Trophoblast cell (in vitro differentiated cells and primary cell): ENCODE measurements at regions not wholly inside any gene's neighbourhood (a gene's known extent, or its start where the extent isn't known, plus 50 kb on each side); places are given as distances from the start of the nearest gene placed in this dataset.
"Not testable (repeated sequence)": the region's sequence is repeated elsewhere in the genome, so short reads cannot be mapped to it uniquely, and the experiment has no call there.

ENCODE experiments used
- DNase-seq, 2 donors: peaks; one replicate each; pipeline ENCODE4 v3.0.0-alpha.2; 2016
- H2AFZ ChIP-seq: 2 replicates; pipeline ENCODE4 v1.6.1; 2013; ENCODE audit warnings: low read length, moderate library complexity, mild to moderate bottlenecking; ENCODE audit not compliant: insufficient read depth, poor library complexity
- H2AK5ac ChIP-seq: 2 replicates; pipeline ENCODE4 v1.6.1; 2013; ENCODE audit warnings: mild to moderate bottlenecking, low read length
- H2BK120ac ChIP-seq: 2 replicates; pipeline ENCODE4 v1.6.1; 2013; ENCODE audit warnings: low read length, mild to moderate bottlenecking, moderate library complexity; ENCODE audit not compliant: insufficient read depth, poor library complexity
- H2BK12ac ChIP-seq: 2 replicates; pipeline ENCODE4 v1.6.1; 2013; ENCODE audit warnings: mild to moderate bottlenecking, low read length, moderate library complexity
- H2BK5ac ChIP-seq: 2 replicates; pipeline ENCODE4 v1.6.1; 2013; ENCODE audit warnings: low read length, low read depth, moderate library complexity, mild to moderate bottlenecking; ENCODE audit not compliant: poor library complexity
- H3K14ac ChIP-seq: 2 replicates; pipeline ENCODE4 v1.6.1; 2013; ENCODE audit warnings: mild to moderate bottlenecking, low read length
- H3K18ac ChIP-seq: 2 replicates; pipeline ENCODE4 v1.6.1; 2013; ENCODE audit warnings: mild to moderate bottlenecking, low read length
- H3K23ac ChIP-seq: 2 replicates; pipeline ENCODE4 v1.6.1; 2013; ENCODE audit warnings: low read length
- H3K27ac ChIP-seq: 2 replicates; pipeline ENCODE4 v1.5.1; 2013; ENCODE audit warnings: low read depth, mild to moderate bottlenecking, inconsistent platforms, low read length, moderate library complexity
- H3K27me3 ChIP-seq: 2 replicates; pipeline ENCODE4 v1.6.1; 2013; ENCODE audit warnings: inconsistent platforms, mild to moderate bottlenecking, low read length, moderate library complexity; ENCODE audit not compliant: insufficient read depth
- H3K36me3 ChIP-seq, 2 experiments: 1 replicate in 1 of 2; 2 replicates in 1 of 2; pipeline ENCODE4 v1.6.1; 2013; ENCODE audit warnings: low read length in 2 of 2, mild to moderate bottlenecking in 2 of 2, moderate library complexity in 1 of 2; ENCODE audit not compliant: insufficient read depth in 2 of 2, control insufficient read depth in 1 of 2
- H3K4ac ChIP-seq: 2 replicates; pipeline ENCODE4 v1.6.1; 2013; ENCODE audit warnings: low read depth, mild to moderate bottlenecking, low read length, moderate library complexity
- H3K4me1 ChIP-seq, 2 experiments: 1 replicate in 1 of 2; 2 replicates in 1 of 2; pipeline ENCODE4 v1.6.1; 2013; ENCODE audit warnings: low read length in 2 of 2, mild to moderate bottlenecking in 2 of 2, moderate library complexity in 1 of 2; ENCODE audit not compliant: insufficient read depth in 2 of 2, control insufficient read depth in 1 of 2
- H3K4me2 ChIP-seq: 2 replicates; pipeline ENCODE4 v1.6.1; 2013; ENCODE audit warnings: inconsistent platforms, mild to moderate bottlenecking, low read length, moderate library complexity
- H3K4me3 ChIP-seq: 2 replicates; pipeline ENCODE4 v1.5.1; 2013; ENCODE audit warnings: mild to moderate bottlenecking, low read depth, low read length, inconsistent platforms
- H3K79me1 ChIP-seq: one replicate; pipeline ENCODE4 v1.6.1; 2013; ENCODE audit warnings: low read length
- H3K79me2 ChIP-seq: 2 replicates; pipeline ENCODE4 v1.6.1; 2013; ENCODE audit warnings: low read length, mild to moderate bottlenecking; ENCODE audit not compliant: control insufficient read depth, insufficient read depth, poor library complexity
- H3K9ac ChIP-seq: 2 replicates; pipeline ENCODE4 v1.6.1; 2013; ENCODE audit warnings: mild to moderate bottlenecking, low read length
- H3K9me3 ChIP-seq: 2 replicates; pipeline ENCODE4 v1.6.1; 2013; ENCODE audit warnings: low read depth, mild to moderate bottlenecking, control low read depth, inconsistent platforms, low read length; ENCODE audit not compliant: insufficient read depth
- H4K12ac ChIP-seq: 2 replicates; pipeline ENCODE4 v1.6.1; 2013; ENCODE audit warnings: low read depth, mild to moderate bottlenecking, low read length, moderate library complexity
- H4K8ac ChIP-seq: 2 replicates; pipeline ENCODE4 v1.6.1; 2013; ENCODE audit warnings: low read depth, mild to moderate bottlenecking, low read length, moderate library complexity
- H4K91ac ChIP-seq: one replicate; pipeline ENCODE4 v1.6.1; 2013; ENCODE audit warnings: low read depth, mild to moderate bottlenecking, low read length, moderate library complexity
- WGBS: extraction: QIAGEN DNeasy Blood & Tissue Kit; methylation state at CpG from one replicate; pipeline ENCODE4 v1.1.7; 2013; ENCODE audit warnings: missing lambda C conversion rate; ENCODE audit not compliant: insufficient read length, insufficient coverage; ENCODE audit errors: extremely low coverage; 5-methylcytosine and 5-hydroxymethylcytosine counted together

DNA sequence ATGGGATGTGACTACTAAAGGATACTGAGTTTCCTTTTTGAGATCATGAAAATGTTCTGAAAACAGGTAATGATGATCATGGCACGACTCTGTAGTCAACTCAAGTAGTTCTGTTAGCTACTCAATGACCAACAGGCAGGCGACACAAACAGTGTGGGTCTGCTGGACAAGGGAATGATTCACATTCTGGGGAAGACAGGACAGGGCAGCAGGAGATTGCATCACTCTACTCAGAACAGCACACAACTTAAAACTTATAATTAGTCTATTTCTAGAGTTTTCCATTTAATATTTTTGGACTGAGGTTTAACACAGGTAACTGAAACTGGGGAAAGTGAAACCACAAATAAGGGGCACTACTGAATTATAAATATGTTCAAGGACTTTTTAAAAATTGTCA is 365.2 kb downstream of the PRDM5 start:
- Histone ChIP-seq H3K36me3 (no peaks in the 10 kb centered on the region), H3K14ac (no peak overlapping the region), H2BK12ac (no peak overlapping the region), H4K8ac (no peak overlapping the region), H2AK5ac (no peak overlapping the region), H3K18ac (no peak overlapping the region), H3K9me3 (no peaks in the 10 kb centered on the region), H3K4me2 (no peak overlapping the region), H4K12ac (no peak overlapping the region), H3K4me3 (no peak overlapping the region), H2BK120ac (no peak overlapping the region), H3K9ac (no peak overlapping the region), H2BK5ac (no peak overlapping the region), H3K23ac (no peak overlapping the region), H3K4ac (no peak overlapping the region), H3K27me3 (no peaks in the 10 kb centered on the region), H2AFZ (no peak overlapping the region), H3K27ac (no peak overlapping the region), H3K4me1 (no peaks in the 10 kb centered on the region), H3K79me2 (no peaks in the 10 kb centered on the region), H3K79me1 (no peaks in the 10 kb centered on the region), H4K91ac (no peak overlapping the region)
- WGBS: no CpG with 5 or more reads among the region's 2 CpGs
- DNase-seq: no peak

DNA sequence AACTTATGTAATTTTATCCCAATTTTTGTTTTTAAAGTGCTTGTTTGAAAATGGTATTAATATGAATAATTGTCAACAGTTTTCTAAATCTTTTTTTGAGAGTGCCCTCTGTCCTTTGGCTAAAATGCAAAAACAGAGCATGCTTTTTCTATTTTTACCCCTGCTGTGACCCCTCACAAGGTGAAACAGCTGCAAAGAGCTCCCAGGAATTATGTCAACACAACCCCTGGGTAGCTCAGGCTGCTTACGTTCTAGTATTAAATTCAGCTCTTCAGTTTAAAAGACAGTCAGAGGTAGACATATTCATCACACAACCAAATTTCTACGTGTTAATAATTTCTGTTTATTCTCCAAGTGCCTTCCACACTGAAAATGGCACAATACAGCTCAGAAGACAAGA is 367.5 kb downstream of the PRDM5 start:
- no peak overlapping the region for H4K8ac ChIP-seq
- no peaks in the 10 kb centered on the region for H3K4me1 ChIP-seq
- H3K27ac ChIP-seq: no peak overlapping the region
- DNase-seq: no peak
- H3K27me3 ChIP-seq: no peaks in the 10 kb centered on the region
- no peaks in the 10 kb centered on the region for H3K79me1 ChIP-seq
- H3K18ac ChIP-seq: no peak overlapping the region
- no peak overlapping the region for H2BK120ac ChIP-seq
- H3K36me3 ChIP-seq: no peaks in the 10 kb centered on the region
- no peak overlapping the region for H3K23ac ChIP-seq
- no CpG with 5 or more reads among the region's 2 CpGs for WGBS
- no peak overlapping the region for H3K14ac ChIP-seq
- no peak overlapping the region for H2AK5ac ChIP-seq
- H3K9me3 ChIP-seq: no peaks in the 10 kb centered on the region
- H4K12ac ChIP-seq: no peak overlapping the region
- no peak overlapping the region for H4K91ac ChIP-seq
- no peaks in the 10 kb centered on the region for H3K79me2 ChIP-seq
- no peak overlapping the region for H3K4ac ChIP-seq
- H3K4me2 ChIP-seq: no peak overlapping the region
- H2BK12ac ChIP-seq: no peak overlapping the region
- no peak overlapping the region for H3K4me3 ChIP-seq
- H2BK5ac ChIP-seq: no peak overlapping the region
- H2AFZ ChIP-seq: no peak overlapping the region
- no peak overlapping the region for H3K9ac ChIP-seq

DNA sequence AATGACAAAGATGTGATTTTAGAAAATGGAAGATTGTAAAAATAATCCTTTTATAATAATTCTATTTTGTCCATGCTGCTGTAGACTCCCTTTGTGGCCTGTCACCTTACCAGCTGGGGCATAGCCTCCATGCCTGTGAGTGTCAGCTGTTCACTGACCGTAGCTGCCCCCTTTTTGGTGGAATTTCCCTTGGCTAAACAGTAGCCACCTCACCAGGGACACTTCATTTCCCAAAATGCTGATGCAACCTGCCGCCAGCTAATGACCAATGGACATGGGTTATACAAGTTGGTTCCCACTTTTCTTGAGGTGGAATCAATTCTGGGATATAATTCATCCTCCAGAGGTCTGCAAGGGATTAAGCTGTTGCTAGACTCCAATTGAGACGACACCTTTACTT is 368.4 kb downstream of the PRDM5 start:
- no CpG with 5 or more reads among the region's 3 CpGs for WGBS
- no peaks in the 10 kb centered on the region for H3K79me2 ChIP-seq

DNA sequence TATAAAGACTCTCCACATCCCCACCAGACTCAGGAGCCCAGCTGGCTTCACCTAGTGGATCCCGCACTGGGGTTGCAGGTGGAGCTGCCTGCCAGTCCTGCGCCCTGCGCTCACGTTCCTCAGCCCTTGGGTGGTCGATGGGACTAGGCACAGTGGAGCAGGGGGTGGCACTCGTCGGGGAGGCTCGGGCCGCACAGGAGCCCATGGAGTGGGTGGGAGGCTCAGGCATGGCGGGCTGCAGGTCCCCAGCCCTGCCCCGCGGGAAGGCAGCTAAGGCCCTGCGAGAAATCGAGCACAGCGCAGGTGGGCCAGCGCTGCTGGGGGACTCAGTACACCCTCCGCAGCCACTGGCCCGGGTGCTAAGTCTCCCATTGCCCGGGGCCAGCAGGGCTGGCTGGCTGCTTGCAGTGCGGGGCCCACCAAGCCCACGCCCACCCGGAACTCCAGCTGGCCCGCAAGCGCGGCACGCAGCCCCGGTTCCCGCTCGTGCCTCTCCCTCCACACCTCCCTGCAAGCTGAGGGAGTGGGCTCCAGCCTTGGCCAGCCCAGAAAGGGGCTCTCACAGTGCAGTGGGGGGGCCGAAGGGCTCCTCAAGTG is 371.8 kb downstream of the PRDM5 start:
- not testable (repeated sequence) for H3K79me1 ChIP-seq, H3K9me3 ChIP-seq, H3K27ac ChIP-seq, H3K27me3 ChIP-seq, H3K36me3 ChIP-seq, H3K4me1 ChIP-seq, H3K4ac ChIP-seq, H3K4me3 ChIP-seq, H3K79me2 ChIP-seq, H3K9ac ChIP-seq, H3K18ac ChIP-seq, H2BK5ac ChIP-seq, DNase-seq, H3K4me2 ChIP-seq, H4K12ac ChIP-seq, H2BK12ac ChIP-seq, H4K91ac ChIP-seq, H2BK120ac ChIP-seq, H3K14ac ChIP-seq, H3K23ac ChIP-seq, H4K8ac ChIP-seq, H2AK5ac ChIP-seq, H2AFZ ChIP-seq
- no CpG with 5 or more reads among the region's 30 CpGs for WGBS

More for the DNA sequence above, 368.4 kb downstream of the PRDM5 start:
- H2AFZ ChIP-seq: no peak overlapping the region
- no peaks in the 10 kb centered on the region for H3K36me3 ChIP-seq
- no peak overlapping the region for H4K8ac ChIP-seq
- no peak overlapping the region for H4K91ac ChIP-seq
- no peaks in the 10 kb centered on the region for H3K27me3 ChIP-seq
- H3K4me3 ChIP-seq: no peak overlapping the region
- H3K9me3 ChIP-seq: no peaks in the 10 kb centered on the region
- no peak overlapping the region for H3K4me2 ChIP-seq
- no peak overlapping the region for H4K12ac ChIP-seq
- no peak overlapping the region for H3K18ac ChIP-seq
- no peak overlapping the region for H3K23ac ChIP-seq
- no peak overlapping the region for H3K4ac ChIP-seq
- no peak overlapping the region for H3K9ac ChIP-seq
- no peaks in the 10 kb centered on the region for H3K4me1 ChIP-seq
- H2BK12ac ChIP-seq: no peak overlapping the region
- H2BK5ac ChIP-seq: no peak overlapping the region
- H3K79me1 ChIP-seq: no peaks in the 10 kb centered on the region
- no peak overlapping the region for H2AK5ac ChIP-seq
- no peak overlapping the region for H3K14ac ChIP-seq
- H3K27ac ChIP-seq: no peak overlapping the region
- H2BK120ac ChIP-seq: no peak overlapping the region
- no peak for DNase-seq
